ENCODE measurements at regions not wholly inside any gene's neighbourhood (a gene's known extent, or its start where the extent isn't known, plus 50 kb on each side); places are given as distances from the start of the nearest gene placed in this dataset.
"Not testable (repeated sequence)": the region's sequence is repeated elsewhere in the genome, so short reads cannot be mapped to it uniquely, and the experiment has no call there.

DNA sequence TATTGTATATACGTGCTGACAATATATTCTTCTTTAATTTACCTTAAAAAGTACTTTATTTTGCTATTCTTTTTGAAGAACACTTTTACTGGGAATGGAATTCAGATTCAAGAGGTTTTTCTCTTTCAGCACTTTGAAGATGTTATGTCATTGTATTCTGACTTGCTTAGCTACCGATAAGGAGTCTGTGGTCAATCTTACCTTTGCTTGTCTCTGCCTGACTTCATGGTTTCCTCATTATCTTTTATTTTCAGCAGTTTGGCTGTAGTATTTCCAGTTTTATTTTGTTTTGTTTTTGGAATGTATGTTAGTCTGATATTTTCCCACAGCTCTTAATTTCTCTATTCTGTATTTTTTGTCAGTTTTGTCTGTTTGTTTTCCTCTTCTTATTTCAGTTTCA, 187.9 kb upstream of the SMIM30 start:
- DNase-seq (ENCODE audit: low read depth, low spot score) = no peak

DNA sequence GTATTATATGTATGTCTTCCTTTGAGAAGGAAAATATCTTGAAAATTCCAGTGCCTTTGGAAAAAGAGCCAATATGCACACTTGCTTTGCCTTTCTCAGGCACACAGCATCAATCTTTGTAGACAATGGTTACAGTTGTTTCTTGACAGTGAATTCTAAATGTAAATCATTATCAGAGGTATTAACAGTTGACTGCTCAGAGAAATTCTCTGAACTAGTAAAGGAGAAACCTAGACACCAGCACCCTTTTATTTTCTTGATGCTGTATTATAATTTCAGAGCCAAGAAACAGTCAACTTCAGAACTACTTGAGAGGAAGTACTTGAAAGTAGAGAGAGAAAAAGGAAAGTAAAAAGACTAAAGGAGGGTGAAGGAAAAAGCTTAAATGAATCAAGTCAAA, 185.8 kb upstream of the SMIM30 start:
- no peak for DNase-seq (ENCODE audit: low read depth, low spot score)

DNA sequence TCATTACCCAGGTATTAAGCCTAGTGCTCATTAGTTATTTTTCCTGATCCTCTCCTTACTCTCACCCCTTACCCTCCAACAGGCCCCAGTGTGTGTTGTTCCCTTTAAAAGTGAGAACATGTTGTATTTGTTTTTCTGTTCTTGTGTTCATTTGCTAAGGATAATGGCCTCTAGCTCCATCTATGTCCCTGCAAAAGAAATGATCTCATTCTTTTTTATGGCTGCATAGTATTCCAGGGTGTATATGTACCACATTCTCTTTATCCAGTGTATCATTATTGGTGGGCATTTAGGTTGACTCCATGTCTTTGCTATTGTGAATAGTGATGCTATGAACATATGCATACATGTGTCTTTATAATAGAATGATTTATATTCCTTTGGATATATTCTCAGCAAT, 185.0 kb upstream of the SMIM30 start:
- not testable (repeated sequence) for DNase-seq (ENCODE audit: low read depth, low spot score)

DNA sequence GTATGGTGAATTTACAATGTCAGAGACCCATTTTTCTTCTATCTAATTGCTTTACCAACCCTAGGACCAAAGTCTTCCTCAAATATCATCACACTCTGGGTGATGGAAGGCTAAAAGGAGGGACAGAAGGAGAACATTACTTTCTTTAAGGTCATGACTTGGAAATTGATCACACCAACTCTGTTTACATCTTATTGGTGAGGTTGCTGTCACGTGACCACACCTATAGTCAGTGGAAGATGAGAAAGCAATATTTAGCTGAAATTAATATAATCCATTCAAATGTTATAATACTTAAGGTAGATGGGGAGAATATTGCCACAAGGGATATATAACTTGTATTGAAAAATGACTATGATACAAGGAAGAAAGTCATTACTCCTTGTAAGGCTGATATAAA, 183.6 kb upstream of the SMIM30 start:
- no peak for DNase-seq (ENCODE audit: low read depth, low spot score)

DNA sequence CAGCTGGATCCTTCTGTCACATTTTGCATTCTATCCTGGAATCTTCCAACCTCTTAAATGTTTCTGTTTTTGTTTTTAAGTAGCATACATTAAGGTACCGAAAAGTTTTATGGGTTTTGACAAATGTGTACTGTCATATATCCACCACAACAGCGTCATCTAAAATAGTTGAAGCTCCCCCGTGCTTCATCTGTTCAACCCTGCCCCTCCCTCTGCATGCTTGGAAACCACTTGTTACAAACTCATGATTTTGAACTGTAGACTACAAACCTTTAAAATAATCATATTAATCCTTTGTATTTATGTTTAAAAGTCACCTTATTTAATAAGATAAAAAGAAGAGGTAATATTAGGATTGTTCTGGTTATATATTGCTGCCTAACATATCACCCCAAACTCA, 182.8 kb upstream of the SMIM30 start:
- no peak for DNase-seq (ENCODE audit: low read depth, low spot score)

DNA sequence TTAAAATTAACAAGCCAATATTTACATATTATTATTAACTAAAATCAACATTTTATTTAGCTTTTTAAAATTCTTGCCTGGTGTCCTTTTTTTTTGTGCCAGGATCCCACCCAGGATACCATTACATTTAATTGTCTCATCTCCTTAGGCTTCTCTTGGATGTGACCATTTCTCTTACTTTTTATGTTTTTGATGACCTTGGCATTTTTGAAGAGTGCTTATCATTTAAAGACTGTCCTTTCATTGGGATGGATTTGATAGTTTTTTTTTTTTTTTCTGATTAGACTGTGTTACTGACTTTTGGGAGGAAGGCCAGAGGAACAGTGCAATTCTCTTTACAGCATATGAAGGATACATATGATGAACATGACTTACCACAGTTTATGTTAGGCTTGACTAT, 181.4 kb upstream of the SMIM30 start:
- DNase-seq (ENCODE audit: low read depth, low spot score) = no peak

DNA sequence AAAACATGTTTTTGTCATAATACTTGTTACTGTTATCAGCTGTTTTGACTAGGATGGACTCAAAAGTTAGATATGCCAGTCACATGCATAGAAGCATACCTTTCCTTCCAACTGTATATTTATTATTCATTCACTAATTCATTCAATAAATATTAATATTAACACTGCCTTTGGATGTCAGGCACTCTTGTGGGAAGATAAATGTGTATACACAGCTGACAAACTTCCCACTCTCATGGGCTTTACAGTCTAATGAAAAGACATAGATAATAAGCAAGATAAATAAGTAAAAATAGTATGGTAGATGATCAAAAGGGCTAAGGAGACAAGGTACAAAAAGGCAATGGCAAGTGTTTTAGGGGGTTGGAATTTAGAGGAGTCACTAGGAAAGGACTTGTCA, 180.1 kb upstream of the SMIM30 start:
- no peak for DNase-seq (ENCODE audit: low read depth, low spot score)

DNA sequence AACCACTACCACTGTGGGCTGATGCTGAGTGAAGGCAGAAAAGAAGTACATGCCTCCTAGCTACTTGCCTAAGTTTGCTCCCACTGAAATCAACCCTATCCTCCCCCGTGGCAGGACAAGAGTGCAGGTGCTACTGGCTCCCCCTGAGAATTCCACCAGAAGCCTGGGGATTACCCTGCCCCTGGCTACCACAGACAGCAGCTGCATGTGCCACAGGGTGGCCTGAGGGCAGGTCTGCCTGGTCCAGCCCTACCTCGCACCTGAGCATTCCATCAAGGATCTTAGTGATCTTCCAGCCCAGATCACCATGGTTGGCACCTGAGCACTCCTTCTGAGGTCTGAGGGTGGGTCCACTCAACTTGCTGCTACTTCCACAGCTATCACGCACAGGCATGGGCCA, 176.4 kb upstream of the SMIM30 start:
- DNase-seq (ENCODE audit: low read depth, low spot score) = no peak

DNA sequence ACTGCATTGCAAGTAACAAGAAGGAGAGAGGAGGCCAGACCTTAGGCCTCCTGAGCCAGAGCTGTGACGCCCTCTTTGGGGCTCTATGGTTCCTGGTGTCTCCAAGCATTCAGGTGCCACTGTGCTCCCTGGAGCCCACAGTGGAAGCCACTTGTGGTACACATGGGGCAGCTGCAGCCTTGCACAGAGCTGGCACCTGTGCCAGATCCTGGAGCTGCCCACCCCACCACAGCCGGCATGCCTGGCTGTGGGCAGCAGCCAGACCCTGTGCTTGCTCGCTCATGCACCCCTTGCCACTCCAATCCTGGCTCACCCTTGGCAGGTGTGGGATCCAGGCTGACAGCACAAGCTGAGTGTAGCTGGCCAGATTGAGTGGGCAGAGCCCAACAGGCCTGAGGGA, 173.8 kb upstream of the SMIM30 start:
- DNase-seq (ENCODE audit: low read depth, low spot score) = no peak

DNA sequence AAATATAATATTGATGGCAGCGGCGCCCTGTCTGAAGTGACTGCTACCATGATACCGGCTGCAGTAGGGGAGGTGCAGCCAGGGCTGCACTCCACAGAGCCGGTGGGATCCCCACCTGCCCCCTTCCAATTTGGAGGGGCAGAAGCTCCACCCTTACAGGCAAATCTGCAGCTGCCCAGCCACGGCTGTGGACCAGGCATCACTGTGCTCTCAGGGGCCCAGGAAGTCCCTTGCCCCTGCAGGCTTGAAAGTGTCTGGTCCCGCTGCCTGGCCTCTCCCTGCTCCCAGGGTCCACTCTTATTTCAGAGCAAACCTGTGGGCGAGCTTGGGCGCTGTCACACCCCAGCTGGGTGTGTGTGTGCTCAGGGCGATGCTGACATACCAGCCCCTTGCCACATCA, 172.7 kb upstream of the SMIM30 start:
- no peak for DNase-seq (ENCODE audit: low read depth, low spot score)

DNA sequence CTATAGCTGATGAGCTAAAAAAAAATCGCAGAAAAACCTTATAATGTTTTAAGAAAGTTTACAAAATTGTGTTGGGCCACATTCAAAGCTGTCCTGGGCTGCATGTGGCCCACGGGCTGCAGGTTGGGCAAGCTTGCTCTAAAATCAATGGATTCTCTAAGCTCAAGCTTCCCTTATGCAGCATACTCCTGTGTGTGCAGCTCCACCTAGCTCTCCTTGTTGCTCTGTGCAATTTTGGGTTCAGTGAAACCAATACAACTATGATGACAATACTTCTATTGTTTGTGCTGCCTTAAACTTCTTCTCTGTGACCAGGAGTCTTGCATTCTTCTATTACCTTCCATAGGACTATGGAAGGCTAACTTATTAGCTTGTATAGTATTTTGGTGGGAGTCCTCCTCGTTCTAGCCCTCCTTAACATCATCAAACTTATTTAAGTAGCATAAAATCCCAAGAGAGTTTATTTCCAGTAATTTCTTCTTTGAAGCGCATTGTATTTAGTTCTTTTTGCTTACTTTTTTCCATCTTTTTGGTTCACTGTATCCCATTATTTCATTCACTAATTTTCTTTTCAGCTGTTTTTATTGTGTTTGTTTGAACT, 170.9 kb upstream of the SMIM30 start:
- DNase-seq (ENCODE audit: low read depth, low spot score) = no peak

DNA sequence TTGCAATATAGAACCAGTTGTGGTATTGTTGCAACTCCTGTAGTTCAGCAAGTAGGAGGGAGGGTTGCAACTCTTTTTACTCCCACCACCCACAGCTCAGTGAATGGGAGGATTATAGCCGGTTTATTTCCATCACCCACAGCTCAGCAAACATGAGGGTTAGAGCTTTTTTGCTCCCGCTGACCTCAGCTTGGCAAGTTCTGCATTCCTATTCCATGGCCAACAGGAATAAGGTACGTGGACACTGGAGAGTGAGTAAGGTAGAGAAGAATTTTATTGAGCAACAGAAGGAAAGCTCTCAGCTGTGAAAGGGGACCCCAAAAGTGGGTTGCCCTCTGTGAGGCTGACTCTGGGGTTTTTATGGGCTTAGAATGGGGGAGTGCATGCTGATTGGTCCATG, 167.1 kb upstream of the SMIM30 start:
- no peak for DNase-seq (ENCODE audit: low read depth, low spot score)

DNA sequence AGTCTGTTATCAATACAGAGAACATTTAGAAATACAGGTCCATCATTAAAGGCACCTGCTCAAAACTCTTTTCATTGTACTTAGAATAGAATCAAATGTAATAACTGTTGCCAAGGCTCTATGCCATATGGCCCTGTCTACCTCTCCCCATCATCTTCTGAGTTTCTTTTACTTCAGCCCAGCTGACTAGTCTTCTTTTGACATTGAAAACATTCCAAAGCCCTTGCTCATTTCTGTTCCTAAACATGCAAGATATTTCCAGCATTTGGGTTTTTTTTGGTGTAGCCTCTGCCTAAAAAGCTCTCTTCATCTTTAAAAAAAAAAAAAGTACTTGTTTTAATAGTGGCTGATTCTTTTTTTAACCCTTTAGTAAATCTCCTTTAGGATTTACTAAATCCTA, 165.5 kb upstream of the SMIM30 start:
- no peak for DNase-seq (ENCODE audit: low read depth, low spot score)

DNA sequence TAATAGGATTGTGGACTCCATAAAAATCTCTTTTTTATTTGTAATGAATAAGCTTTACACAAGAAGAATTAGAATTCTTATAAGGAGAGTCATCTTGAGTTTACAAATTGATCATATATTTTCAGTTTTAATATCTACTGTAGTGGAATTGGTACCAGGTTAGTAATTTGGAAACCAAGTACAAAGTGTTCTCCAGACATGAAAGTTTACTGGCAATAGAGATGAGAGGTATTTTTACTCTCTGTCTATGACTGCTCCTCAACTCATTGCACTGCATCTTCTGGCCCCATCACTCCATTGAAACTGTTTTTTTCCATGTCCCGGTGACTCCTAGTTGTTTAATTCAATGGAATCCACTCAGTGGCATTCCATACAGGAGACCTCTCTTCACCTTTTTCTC, 164.5 kb upstream of the SMIM30 start:
- no peak for DNase-seq (ENCODE audit: low read depth, low spot score)

DNA sequence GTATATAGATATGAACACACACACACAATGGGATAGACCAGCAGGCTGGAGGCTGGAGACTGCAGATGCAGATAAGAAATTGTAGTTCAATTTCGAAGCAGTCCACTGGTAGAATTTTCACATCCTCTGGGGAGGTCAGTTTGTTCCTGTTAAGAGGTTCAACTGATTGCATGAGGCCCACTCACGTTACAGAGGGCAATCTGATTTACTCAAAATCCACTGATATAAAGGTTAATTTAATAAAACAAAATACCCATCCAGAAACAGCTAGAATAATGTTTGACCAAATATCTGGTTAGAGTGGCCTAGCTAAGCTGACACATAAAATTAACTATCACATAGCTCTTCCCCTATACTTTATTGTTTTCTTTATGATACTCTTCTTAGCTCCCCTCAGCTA, 162.9 kb upstream of the SMIM30 start:
- DNase-seq (ENCODE audit: low read depth, low spot score) = no peak

DNA sequence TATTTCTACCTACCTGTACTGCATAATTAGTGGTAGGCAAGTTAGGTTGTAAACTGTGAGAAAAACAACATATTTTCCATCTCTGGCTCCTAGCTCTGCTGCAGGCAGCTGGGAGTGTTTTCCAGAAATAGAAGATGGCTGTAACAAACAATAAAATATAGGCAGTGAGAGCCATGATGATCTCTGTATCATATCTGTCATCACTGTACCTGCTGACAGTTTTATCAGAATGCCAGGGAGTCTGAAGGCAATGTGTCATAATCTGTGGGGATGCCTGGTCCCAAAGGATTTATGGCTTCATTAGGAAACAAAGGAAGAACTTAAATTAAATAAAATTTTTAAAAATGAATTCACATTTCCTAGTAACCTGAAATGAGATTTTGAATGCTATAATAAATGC, 160.9 kb upstream of the SMIM30 start:
- no peak for DNase-seq (ENCODE audit: low read depth, low spot score)

DNA sequence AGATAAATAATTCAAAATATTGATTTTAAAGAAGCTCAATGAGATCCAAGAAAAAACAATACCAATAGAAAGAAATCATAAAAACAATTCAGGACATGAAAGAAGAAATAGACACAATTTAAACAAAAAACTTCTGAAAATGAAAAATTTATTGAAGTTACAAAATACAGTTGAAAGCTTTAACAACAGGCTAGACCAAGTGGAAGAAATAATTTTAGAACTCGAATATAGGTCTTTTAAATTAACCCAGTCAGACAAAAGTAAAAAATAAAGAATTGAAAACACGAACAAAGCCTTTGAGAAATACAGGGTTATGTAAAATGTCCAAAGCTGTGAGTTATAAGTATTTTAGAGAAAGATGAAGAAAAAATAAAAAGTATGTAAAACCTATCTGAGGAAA, 152.4 kb upstream of the SMIM30 start:
- DNase-seq (ENCODE audit: low read depth, low spot score) = no peak

DNA sequence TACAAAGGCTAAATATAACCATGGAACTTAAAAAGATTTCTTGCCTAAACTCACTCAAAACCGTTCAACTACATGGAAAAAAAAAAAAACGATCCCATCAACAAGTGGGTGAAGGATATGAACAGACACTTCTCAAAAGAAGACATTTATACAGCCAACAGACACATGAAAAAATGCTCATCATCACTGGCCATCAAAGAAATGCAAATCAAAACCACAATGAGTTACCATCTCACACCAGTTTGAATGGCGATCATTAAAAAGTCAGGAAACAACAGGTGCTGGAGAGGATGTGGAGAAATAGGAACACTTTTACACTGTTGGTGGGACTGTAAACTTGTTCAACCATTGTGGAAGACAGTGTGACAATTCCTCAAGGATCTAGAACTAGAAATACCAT, 151.2 kb upstream of the SMIM30 start:
- DNase-seq (ENCODE audit: low read depth, low spot score) = not testable (repeated sequence)

DNA sequence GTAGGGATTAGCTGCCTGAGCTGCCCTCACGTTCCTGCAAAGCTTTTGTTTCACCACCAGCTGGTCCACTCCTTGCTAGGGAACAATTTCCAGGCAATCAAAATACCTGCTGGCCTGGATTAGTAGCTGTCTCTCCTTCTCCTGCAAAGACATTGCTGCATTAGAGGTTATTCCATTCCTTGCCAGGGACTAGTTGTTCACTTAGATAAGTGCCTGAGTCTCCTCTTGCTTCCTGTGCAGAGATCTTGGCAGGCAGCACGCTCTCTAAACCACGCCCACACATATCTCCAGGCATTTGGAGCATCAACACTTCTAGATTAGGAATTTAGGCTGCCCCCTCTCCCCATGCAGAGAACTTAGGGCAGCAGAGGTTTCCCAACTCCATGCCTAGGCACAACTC, 150.4 kb upstream of the SMIM30 start:
- no peak for DNase-seq (ENCODE audit: low read depth, low spot score)

DNA sequence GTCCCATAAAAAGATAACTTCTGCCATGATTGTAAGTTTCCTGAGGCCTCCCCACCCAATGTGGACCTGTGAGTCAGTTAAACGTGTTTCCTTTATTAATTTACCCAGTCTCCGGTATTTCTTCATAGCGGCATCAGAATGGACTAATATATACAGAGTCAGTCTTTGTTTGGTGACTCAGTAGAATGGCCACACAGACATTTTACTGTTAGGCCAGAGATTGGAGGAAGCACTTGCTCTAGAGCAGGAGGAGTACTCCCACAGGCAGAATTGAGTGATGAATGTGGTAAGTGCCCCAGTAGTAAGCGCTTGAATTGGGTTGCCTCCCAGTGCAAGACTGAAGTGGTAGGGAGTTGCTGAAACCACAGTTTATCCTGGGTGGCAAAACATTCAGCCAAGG, 149.5 kb upstream of the SMIM30 start:
- DNase-seq (ENCODE audit: low read depth, low spot score) = no peak

DNA sequence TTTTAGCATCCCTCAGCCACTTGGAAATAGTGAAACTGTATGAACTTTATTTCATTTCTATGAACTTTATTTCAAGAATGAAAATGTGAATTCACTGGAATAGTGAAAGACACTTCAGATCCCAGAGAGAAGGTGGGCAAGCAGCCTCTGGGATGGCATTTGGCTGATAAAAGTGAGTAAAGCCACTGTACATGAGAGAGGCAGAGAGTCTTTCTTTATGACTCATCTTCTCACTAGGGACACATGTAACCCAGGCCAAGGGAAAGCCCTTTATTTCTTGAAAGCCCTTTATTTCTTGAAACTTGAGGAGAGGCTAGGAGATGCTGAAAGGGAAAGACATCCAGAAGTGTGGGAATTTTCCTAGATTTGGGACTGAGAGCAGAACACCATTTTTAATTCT, 148.9 kb upstream of the SMIM30 start:
- no peak for DNase-seq (ENCODE audit: low read depth, low spot score)

DNA sequence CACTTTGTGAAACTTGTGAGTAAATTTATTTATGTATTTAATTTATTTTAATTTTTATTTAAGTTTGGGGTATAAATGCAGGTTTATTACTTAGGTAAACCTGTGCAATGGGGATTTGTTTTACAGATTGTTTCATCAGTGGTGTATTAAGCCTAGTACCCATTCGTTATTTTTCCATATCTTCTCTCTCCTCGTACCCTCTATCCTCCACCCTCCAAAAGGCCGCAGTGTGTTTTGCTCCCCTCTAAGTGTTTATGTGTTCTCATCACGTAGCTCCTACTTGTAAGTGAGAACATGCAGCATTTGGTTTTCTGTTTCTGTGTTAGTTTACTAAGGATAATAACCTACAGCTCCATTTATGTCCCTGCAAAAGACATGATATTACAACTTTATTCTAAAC, 145.4 kb upstream of the SMIM30 start:
- DNase-seq (ENCODE audit: low read depth, low spot score) = no peak

DNA sequence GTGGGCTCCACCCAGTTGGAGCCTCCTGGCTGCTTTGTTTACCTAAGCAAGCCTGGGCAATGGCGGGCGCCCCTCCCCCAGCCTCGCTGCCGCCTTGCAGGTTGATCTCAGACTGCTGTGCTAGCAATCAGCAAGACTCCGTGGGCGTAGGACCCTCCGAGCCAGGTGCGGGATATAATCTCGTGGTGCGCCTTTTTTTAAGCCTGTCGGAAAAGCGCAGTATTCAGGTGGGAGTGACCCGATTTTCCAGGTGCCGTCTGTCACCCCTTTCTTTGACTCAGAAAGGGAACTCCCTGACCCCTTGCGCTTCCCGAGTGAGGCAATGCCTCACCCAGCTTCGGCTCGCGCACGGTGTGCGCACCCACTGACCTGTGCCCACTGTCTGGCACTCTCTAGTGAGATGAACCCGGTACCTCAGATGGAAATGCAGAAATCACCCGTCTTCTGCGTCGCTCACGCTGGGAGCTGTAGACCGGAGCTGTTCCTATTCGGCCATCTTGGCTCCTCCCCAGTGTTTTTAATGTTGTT, 144.9 kb upstream of the SMIM30 start:
- not testable (repeated sequence) for DNase-seq (ENCODE audit: low read depth, low spot score)

DNA sequence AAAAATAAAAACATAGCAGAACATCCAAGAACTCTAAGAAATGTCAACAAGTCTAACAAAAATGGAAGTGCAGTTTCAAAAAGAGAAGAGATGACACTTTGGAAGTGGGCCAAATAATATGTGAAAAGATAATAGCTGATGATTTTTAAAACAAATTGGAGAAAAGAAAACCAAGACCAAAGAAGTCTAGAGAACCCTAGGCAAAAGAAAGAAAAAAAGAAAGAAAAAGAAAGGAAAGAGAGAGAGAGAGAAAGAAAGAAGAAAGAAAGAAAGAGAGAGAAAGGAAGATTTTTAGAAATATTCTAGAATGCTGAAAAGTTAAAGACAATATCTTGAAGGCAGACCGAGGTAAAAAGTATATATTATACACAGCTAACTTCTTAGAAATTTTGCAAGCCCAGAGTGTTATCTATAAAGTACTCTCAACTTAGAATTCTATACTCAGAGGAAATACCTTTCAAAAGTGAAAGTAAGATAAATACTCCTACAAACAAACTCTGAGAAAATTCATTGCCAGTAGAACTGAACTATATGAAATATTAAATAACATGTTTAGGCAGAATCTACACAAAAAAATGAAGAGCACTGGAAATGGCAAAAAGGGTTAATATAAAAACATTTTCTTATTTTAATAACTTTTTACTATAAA, 138.7 kb upstream of the SMIM30 start:
- DNase-seq (ENCODE audit: low read depth, low spot score) = no peak

All from activated naive CD8-positive, alpha-beta T cell treated with anti-CD3 and anti-CD28 coated beads, Interleukin-2, amount 50 U/mL, for 16 hours (primary cell).